NT2/D1 (cell line): ENCODE measurements at regions not wholly inside any gene's neighbourhood (a gene's known extent, or its start where the extent isn't known, plus 50 kb on each side); places are given as distances from the start of the nearest gene placed in this dataset.

ENCODE experiments used
- SUZ12 ChIP-seq: IDR thresholded peaks from 2 replicates; pipeline ENCODE4 v1.6.1; 2011; ENCODE audit not compliant: insufficient read length, insufficient read depth; ENCODE audit errors: extremely low read depth
- YY1 ChIP-seq: IDR thresholded peaks from 2 replicates; pipeline ENCODE4 v1.6.1; 2011; ENCODE audit not compliant: insufficient read length, insufficient read depth
- ZNF274 ChIP-seq: IDR thresholded peaks from 2 replicates; pipeline ENCODE4 v1.6.1; 2011; ENCODE audit warnings: mild to moderate bottlenecking, low read depth, low read length

DNA sequence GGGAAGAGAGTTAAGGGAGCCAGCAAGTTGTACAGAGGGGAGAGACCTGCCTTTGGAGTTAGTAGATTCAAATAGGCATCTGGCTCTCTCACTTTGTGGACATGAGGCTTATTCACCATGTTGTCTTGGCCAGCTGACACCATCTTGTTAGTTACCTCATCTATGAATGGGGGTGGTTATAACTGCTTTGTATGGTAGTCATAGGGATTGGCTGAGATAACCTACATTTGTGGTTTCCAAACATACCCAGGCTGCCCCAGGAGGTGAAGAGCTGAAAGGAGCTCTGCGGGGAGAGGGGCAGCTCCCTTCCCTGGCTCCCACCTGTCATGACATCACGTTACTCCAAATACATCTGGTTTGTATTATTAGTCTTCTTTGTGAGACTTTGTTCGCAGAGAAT lies 393.3 kb upstream of the AUTS2 start:
- TF ChIP-seq YY1 (no peak), SUZ12 (no peak), ZNF274 (no peak)
